Spinal cord (tissue), 9 donors: ENCODE measurements at regions not wholly inside any gene's neighbourhood (a gene's known extent, or its start where the extent isn't known, plus 50 kb on each side); places are given as distances from the start of the nearest gene placed in this dataset.

Experiments used
- DNase-seq, 6 donors: peaks; one replicate each; pipeline versions ENCODE4 v3.0.0 to v3.0.0-alpha.2; 2013 to 2015; ENCODE audit warnings: low spot score in 6 of 6, low read depth in 4 of 6
- H3K27ac ChIP-seq: one replicate; pipeline ENCODE4 v1.5.1; 2013; ENCODE audit warnings: low read depth, low read length, control low read depth
- H3K27me3 ChIP-seq: one replicate; pipeline ENCODE4 v1.6.1; 2013; ENCODE audit warnings: low read length; ENCODE audit not compliant: control insufficient read depth, insufficient read depth
- H3K36me3 ChIP-seq: one replicate; pipeline ENCODE4 v1.6.1; 2013; ENCODE audit warnings: low read length; ENCODE audit not compliant: control insufficient read depth, insufficient read depth
- H3K4me1 ChIP-seq: one replicate; pipeline ENCODE4 v1.6.1; 2013; ENCODE audit warnings: low read length; ENCODE audit not compliant: control insufficient read depth, insufficient read depth
- H3K4me3 ChIP-seq: one replicate; pipeline ENCODE4 v1.5.1; 2013; ENCODE audit warnings: low read depth, low read length, control low read depth
- H3K9me3 ChIP-seq: one replicate; pipeline ENCODE4 v1.6.1; 2013; ENCODE audit warnings: low read length; ENCODE audit not compliant: control insufficient read depth, insufficient read depth
- WGBS: methylation state at CpG from one replicate; pipeline ENCODE4 v1.1.5; 2013; ENCODE audit warnings: missing lambda C conversion rate; ENCODE audit not compliant: insufficient coverage; 5-methylcytosine and 5-hydroxymethylcytosine counted together
- donor health status: healthy.

- no peaks in the 10 kb centered on the region for H3K4me1 ChIP-seq
- WGBS: no CpG with 5 or more reads among the region's 2 CpGs
- no peak for DNase-seq
- no peaks in the 10 kb centered on the region for H3K27me3 ChIP-seq
- no peaks in the 10 kb centered on the region for H3K9me3 ChIP-seq
- no peaks in the 10 kb centered on the region for H3K36me3 ChIP-seq
- no peak overlapping the region for H3K4me3 ChIP-seq
- no peak overlapping the region for H3K27ac ChIP-seq
Observed at GRCh38 chr1:99594205-99594604, 51.7 kb upstream of the PALMD start.

GRCh38 chr1:99595041-99595440 is 50.9 kb upstream of the PALMD start:
- no peaks in the 10 kb centered on the region for H3K27me3 ChIP-seq
- no peak overlapping the region for H3K4me3 ChIP-seq
- H3K4me1 ChIP-seq: no peaks in the 10 kb centered on the region
- DNase-seq: no peak
- no peaks in the 10 kb centered on the region for H3K9me3 ChIP-seq
- H3K36me3 ChIP-seq: no peaks in the 10 kb centered on the region
- no peak overlapping the region for H3K27ac ChIP-seq

GRCh38 chr1:99595441-99595840 is 50.5 kb upstream of the PALMD start:
- no CpG with 5 or more reads among the region's 2 CpGs for WGBS
- Histone ChIP-seq H3K4me3 (no peak overlapping the region), H3K4me1 (no peaks in the 10 kb centered on the region), H3K27ac (no peak overlapping the region), H3K9me3 (no peaks in the 10 kb centered on the region), H3K36me3 (no peaks in the 10 kb centered on the region), H3K27me3 (no peaks in the 10 kb centered on the region)
- no peak for DNase-seq
